NCI-H748 (cell line): ENCODE measurements at regions not wholly inside any gene's neighbourhood (a gene's known extent, or its start where the extent isn't known, plus 50 kb on each side); places are given as distances from the start of the nearest gene placed in this dataset.
"Not testable (repeated sequence)": the region's sequence is repeated elsewhere in the genome, so short reads cannot be mapped to it uniquely, and the experiment has no call there.

Experiments
- DNase-seq: peaks from one replicate; lab custom pipeline; 2025; ENCODE audit not compliant: unreplicated experiment; lab: John Stamatoyannopoulos, UW

DNA sequence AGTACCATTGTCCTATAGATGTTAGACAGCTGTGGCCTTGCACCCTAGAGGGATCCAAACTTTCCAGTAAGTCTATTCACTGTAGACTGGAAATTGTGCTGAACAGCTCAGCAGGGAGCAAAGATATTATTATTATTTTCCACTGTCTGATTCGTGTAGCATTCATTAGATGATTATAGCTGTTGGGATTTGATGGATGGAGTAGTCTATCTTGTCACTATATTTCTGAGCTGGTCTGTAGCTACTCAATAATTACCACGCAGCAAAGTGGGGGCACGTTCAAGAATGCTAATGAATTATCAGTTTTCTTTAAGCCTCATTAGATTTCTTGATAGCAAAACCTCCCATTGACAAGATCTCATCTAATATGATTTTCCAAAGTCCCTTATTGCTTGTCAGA is 113.2 kb downstream of the RTP4 start:
- DNase-seq = no peak

GRCh38 chr3:187475613-187476012 is 107.4 kb downstream of the RTP4 start:
- not testable (repeated sequence) for DNase-seq

DNA sequence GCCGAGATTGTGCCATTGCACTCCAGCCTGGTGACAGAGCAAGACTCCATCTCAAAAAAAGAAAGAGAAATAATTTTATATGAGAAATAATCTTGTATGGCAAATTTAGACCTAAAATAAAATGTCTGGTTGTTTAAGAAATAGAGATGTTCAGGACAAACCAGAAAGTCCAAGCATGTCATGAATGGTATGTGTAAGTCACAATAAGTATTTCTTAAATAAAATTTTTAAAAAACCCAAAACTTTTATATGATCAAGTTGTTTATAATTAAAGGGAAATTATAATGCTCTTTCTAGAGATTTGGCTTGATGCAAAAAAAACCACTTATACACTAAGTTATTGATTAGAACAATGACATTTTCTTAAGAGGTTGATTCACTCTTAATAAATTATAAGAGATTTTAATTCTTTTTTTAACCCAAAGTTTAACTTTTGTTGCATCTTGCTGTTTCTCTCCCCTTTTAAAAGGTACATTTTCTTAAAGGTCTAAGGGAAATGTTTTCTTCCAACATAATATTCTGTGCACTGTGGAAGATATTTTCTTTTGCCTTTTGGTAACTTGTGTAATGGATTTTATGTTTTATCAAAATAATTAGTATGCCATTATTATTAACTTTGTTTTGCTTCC is 105.7 kb downstream of the RTP4 start:
- DNase-seq = no peak

GRCh38 chr3:187466306-187466705 is 98.1 kb downstream of the RTP4 start:
- DNase-seq = not testable (repeated sequence)

GRCh38 chr3:187465503-187465902 is 97.3 kb downstream of the RTP4 start:
- no peak for DNase-seq

DNA sequence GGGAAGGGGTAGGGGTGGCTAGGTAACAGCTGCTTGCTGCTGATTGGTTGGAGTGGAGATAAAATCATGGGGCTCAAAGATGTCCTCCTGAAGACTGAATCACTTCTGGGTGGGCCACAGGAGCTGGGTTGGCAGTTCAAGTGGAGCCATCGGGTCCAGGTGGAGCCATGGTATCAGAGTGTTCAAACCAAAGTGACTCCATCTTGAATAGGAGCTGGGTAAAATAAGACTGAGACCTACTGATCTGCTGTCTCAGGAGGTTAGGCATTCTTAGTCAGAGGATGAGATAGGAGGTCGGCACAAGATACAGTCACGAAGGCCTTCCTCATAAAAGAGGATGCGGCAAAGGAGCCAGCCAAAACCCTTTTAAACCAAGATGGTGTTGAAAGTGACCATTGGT is 96.5 kb downstream of the RTP4 start:
- no peak for DNase-seq

DNA sequence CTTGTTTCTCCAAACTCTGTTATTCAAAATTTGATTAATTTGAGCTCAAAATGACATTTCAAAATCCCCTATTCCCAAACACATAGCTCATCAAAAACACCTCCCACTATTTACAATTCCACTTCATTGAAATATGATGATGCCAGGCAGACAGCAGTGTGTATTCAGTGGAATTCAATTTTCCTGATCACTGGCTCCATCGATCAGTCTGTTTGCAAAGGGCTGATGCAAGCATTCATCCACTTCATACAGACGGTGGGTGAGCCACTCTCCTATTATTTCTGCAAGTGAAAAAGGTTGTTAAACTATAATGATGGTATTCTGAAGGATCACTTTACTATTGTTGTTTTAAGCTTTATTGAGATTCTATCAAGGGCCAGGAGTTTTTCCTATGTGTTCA is 90.7 kb downstream of the RTP4 start:
- DNase-seq = no peak

- DNase-seq = no peak
These were observed 90.2 kb downstream of the RTP4 start for GRCh38 chr3:187458383-187458782.

DNA sequence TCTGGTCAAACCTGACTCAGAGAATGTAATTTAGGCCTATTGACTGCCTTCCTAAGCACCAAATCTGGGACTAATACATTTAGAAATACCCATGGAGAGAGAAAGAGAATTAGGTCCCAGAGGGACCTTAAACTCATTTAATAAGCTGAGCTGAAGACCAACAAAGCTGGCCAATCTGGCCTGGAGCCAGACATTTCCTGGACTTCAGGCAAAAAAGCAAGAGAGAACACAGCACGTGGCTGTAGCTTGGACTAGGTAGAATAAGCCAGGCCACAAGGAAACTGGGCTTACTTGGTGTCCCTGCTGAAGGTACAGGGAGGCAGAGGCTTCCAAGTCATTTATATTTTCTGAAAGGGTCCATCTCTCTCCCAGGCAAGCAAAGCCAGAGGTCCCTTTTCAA is 88.1 kb downstream of the RTP4 start:
- DNase-seq = no peak

- DNase-seq = no peak
These were observed 86.1 kb downstream of the RTP4 start for GRCh38 chr3:187454085-187454815.

DNA sequence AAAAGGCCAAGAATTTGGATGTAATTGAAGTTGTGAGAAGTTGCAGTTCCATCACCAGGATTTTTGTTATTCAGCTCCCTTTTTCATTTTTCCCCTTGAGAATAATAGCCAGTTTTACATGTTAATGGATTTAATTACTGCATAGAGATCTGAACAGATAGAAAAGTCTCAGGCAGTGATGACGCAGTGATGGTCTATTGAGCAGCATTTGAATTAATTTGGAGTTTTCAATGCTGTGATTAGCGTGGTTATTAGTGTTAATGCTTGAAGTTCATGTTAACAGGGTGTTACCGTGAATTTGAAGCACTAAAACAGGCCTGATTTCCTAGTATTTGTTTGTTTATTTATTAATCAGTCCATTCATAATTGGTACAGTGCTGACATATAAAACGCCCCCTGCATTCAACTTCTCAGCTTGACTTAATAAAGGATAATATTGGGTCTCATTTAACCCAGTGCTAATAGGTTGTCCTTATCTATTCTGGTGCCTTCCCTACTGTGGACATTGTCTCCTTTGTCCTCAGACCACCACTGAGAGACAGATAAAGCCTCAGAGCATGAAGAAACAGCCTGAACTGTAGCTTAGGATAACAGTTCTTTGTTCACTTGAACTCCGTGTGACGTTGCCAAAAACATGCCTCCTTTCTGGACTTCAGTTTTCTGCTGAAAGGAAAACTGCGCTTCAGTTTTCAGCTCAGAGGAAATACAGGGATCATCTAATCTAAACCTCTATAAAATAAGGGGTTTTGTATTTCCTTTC is 82.4 kb downstream of the RTP4 start:
- no peak for DNase-seq

- no peak for DNase-seq
These were observed 80.5 kb downstream of the RTP4 start for GRCh38 chr3:187448674-187449073.

DNA sequence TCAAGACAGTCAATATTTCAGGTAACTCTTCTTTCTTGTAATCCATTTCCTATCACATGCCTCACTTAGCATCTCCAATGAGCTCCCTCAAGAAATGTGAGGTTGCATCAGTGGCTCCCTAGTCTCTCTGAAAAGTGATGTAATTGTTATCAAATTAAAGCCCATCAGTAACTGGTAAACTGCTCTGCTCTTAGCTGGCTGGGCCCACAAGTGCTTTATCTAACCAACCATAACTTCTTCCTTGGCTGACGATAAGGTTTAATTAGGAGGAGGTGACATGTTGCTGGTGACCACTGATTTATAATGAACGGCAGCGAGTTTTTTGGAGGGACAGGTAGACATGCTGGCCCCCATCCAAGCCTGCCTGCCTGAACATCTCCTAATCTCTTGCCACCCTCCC is 79.6 kb downstream of the RTP4 start:
- no peak for DNase-seq

GRCh38 chr3:187445356-187445755 is 77.2 kb downstream of the RTP4 start:
- DNase-seq = no peak

- no peak for DNase-seq
These were observed 66.3 kb downstream of the RTP4 start for GRCh38 chr3:187434524-187434923.

- no peak for DNase-seq
These were observed 62.4 kb downstream of the RTP4 start for GRCh38 chr3:187430576-187430975.
